H1 (cell line): ENCODE measurements at regions not wholly inside any gene's neighbourhood (a gene's known extent, or its start where the extent isn't known, plus 50 kb on each side); places are given as distances from the start of the nearest gene placed in this dataset.

Experiments used
- CTCF ChIA-PET: fragments of 300-600 bp; sonication (Branson Sonifier 250); formaldehyde crosslinking; loops from one replicate; lab custom pipeline; 2021; ENCODE audit not compliant: partially characterized antibody; lab: Charles Lee
- POLR2A ChIA-PET: fragments of 300-600 bp; sonication (Branson Sonifier 250); formaldehyde crosslinking; loops from one replicate; lab custom pipeline; 2021; ENCODE audit warnings: inconsistent platforms; ENCODE audit not compliant: partially characterized antibody; lab: Charles Lee
- DNase-seq, 2 experiments: peaks; one replicate each; pipeline versions ENCODE4 v3.0.0 to v3.0.0-alpha.2; 2010 to 2022; ENCODE audit warnings: low spot score in 2 of 2, low read depth in 1 of 2, mixed read lengths in 1 of 2
- FAIRE-seq: peaks from 2 replicates; lab custom pipeline; 2011; peaks lifted over from hg19 to GRCh38; lab: Jason Lieb, UNC
- H2AFZ ChIP-seq: 2 replicates; pipeline ENCODE4 v1.8.1; 2012; ENCODE audit warnings: low read length, inconsistent platforms
- H2AK5ac ChIP-seq: 2 replicates; pipeline ENCODE4 v1.6.1; 2013; ENCODE audit warnings: low read depth, low read length
- H2BK120ac ChIP-seq: replicated peaks from 2 replicates; pipeline ENCODE3; 2013; ENCODE audit warnings: low read depth, low read length, inconsistent platforms
- H2BK12ac ChIP-seq: 2 replicates; pipeline ENCODE4 v1.6.1; 2013; ENCODE audit warnings: low read depth, low read length
- H2BK15ac ChIP-seq: 2 replicates; pipeline ENCODE4 v1.6.1; 2013; ENCODE audit warnings: low read length
- H2BK20ac ChIP-seq: 2 replicates; pipeline ENCODE4 v1.6.1; 2013; ENCODE audit warnings: low read length
- H2BK5ac ChIP-seq: 2 replicates; pipeline ENCODE4 v1.6.1; 2013; ENCODE audit warnings: low read depth, low read length
- H3K14ac ChIP-seq: 2 replicates; pipeline ENCODE4 v1.6.1; 2013; ENCODE audit warnings: inconsistent platforms; ENCODE audit not compliant: insufficient read length
- H3K18ac ChIP-seq: 2 replicates; pipeline ENCODE4 v1.6.1; 2013; ENCODE audit warnings: low read length; ENCODE audit errors: extremely low read depth
- H3K23ac ChIP-seq: 2 replicates; pipeline ENCODE4 v1.6.1; 2013; ENCODE audit warnings: inconsistent platforms; ENCODE audit not compliant: insufficient read length
- H3K23me2 ChIP-seq: 2 replicates; pipeline ENCODE4 v1.6.1; 2013; ENCODE audit warnings: low read depth, low read length
- H3K27ac ChIP-seq: 2 replicates; pipeline ENCODE4 v1.6.1; 2011; ENCODE audit warnings: low read depth, low read length, inconsistent platforms
- H3K27me3 ChIP-seq, 4 experiments: replicated peaks in 1 of 4; 1 replicate in 1 of 4; 2 replicates in 3 of 4; pipeline versions ENCODE4 v1.6.1 to v1.8.1; 2011 to 2013; ENCODE audit warnings: low read length in 3 of 4, mild to moderate bottlenecking in 3 of 4, inconsistent platforms in 2 of 4, mixed read lengths in 2 of 4, moderate library complexity in 1 of 4; ENCODE audit not compliant: control insufficient read depth in 3 of 4, insufficient read depth in 3 of 4; ENCODE audit errors: extremely low read depth in 1 of 4
- H3K36me3 ChIP-seq, 4 experiments: 2 replicates each; pipeline versions ENCODE4 v1.6.1 to v1.8.1; 2011 to 2013; ENCODE audit warnings: mild to moderate bottlenecking in 4 of 4, low read length in 3 of 4, moderate library complexity in 2 of 4, control low read depth in 1 of 4, inconsistent platforms in 1 of 4; ENCODE audit not compliant: insufficient read depth in 4 of 4, control insufficient read depth in 2 of 4
- H3K4ac ChIP-seq: replicated peaks from 2 replicates; pipeline ENCODE3; 2013; ENCODE audit warnings: low read length, low read depth, mixed read lengths, inconsistent platforms; ENCODE audit not compliant: insufficient read length
- H3K4me1 ChIP-seq, 4 experiments: replicated peaks in 1 of 4; 1 replicate in 1 of 4; 2 replicates in 3 of 4; pipeline versions ENCODE4 v1.6.1 to v1.8.1; 2011 to 2013; ENCODE audit warnings: low read length in 3 of 4, inconsistent platforms in 2 of 4, mixed read lengths in 1 of 4; ENCODE audit not compliant: insufficient read depth in 4 of 4, control insufficient read depth in 3 of 4
- H3K4me2 ChIP-seq, 2 experiments: 2 replicates each; pipeline versions ENCODE4 v1.6.1 to v1.8.1; 2011 to 2013; ENCODE audit warnings: low read depth in 2 of 2, low read length in 2 of 2, control low read depth in 1 of 2, inconsistent platforms in 1 of 2, mild to moderate bottlenecking in 1 of 2; ENCODE audit not compliant: insufficient read depth in 1 of 2
- H3K4me3 ChIP-seq, 4 experiments: fragments of 200-600, 300-600 bp in 1 of 4; sonication (generic), shearing (Covaris generic), sonication (Bioruptor Twin) in 1 of 4; 2 replicates each; pipeline versions ENCODE4 v1.5.1 to v1.8.1; 2011 to 2016; ENCODE audit warnings: low read length in 4 of 4, low read depth in 3 of 4, control low read depth in 2 of 4, inconsistent platforms in 2 of 4, mild to moderate bottlenecking in 2 of 4, mixed read lengths in 1 of 4, moderate library complexity in 1 of 4; ENCODE audit not compliant: insufficient read depth in 2 of 4; ENCODE audit errors: extremely low read depth in 1 of 4
- H3K56ac ChIP-seq: replicated peaks from 2 replicates; pipeline ENCODE3; 2013; ENCODE audit warnings: low read depth, mild to moderate bottlenecking, mixed read lengths, low read length, inconsistent platforms; ENCODE audit not compliant: insufficient read length
- H3K79me1 ChIP-seq: 2 replicates; pipeline ENCODE4 v1.6.1; 2013; ENCODE audit warnings: low read depth, low read length, control low read depth
- H3K79me2 ChIP-seq, 2 experiments: 2 replicates each; pipeline versions ENCODE4 v1.6.1 to v1.8.1; 2012 to 2013; ENCODE audit warnings: low read length in 2 of 2, mild to moderate bottlenecking in 2 of 2, inconsistent platforms in 1 of 2; ENCODE audit not compliant: insufficient read depth in 2 of 2, control insufficient read depth in 1 of 2
- H3K9ac ChIP-seq, 4 experiments: replicated peaks in 1 of 4; 1 replicate in 1 of 4; 2 replicates in 3 of 4; pipeline versions ENCODE4 v1.6.1 to v1.8.1; 2011 to 2013; ENCODE audit warnings: low read depth in 3 of 4, low read length in 3 of 4, control low read depth in 2 of 4, mild to moderate bottlenecking in 2 of 4, moderate library complexity in 2 of 4, inconsistent platforms in 1 of 4; ENCODE audit errors: extremely low read depth in 1 of 4
- H3K9me3 ChIP-seq, 2 experiments: 2 replicates each; pipeline versions ENCODE4 v1.6.1 to v1.8.1; 2012 to 2013; ENCODE audit warnings: mild to moderate bottlenecking in 2 of 2, moderate library complexity in 2 of 2, control low read depth in 1 of 2, inconsistent platforms in 1 of 2, low read depth in 1 of 2, low read length in 1 of 2, mixed read lengths in 1 of 2; ENCODE audit not compliant: insufficient read depth in 2 of 2
- H4K20me1 ChIP-seq, 2 experiments: replicated peaks in 1 of 2; 2 replicates each; pipeline versions ENCODE3 to v1.8.1; 2011 to 2013; ENCODE audit warnings: inconsistent platforms in 2 of 2, low read length in 2 of 2, mild to moderate bottlenecking in 1 of 2; ENCODE audit not compliant: insufficient read depth in 2 of 2, control insufficient read depth in 1 of 2
- H4K5ac ChIP-seq: 2 replicates; pipeline ENCODE4 v1.6.1; 2013; ENCODE audit warnings: low read length, low read depth, mixed read lengths, inconsistent platforms; ENCODE audit not compliant: insufficient read length
- H4K8ac ChIP-seq: 2 replicates; pipeline ENCODE4 v1.8.0; 2013; ENCODE audit warnings: mild to moderate bottlenecking, moderate library complexity, low read length, inconsistent platforms; ENCODE audit not compliant: insufficient read depth; ENCODE audit errors: extremely low read depth
- H4K91ac ChIP-seq: replicated peaks from 2 replicates; pipeline ENCODE3; 2013; ENCODE audit warnings: low read length, mixed read lengths, inconsistent platforms; ENCODE audit not compliant: insufficient read length
- ASH2L ChIP-seq: fragments of 200-600, 300-600 bp; sonication (generic); IDR thresholded peaks from one replicate; pipeline ENCODE4 v1.7.1; 2017; ENCODE audit warnings: low read length
- CTBP2 ChIP-seq: IDR thresholded peaks from 2 replicates; pipeline ENCODE4 v1.7.0; 2011; ENCODE audit warnings: borderline replicate concordance, mild to moderate bottlenecking, moderate library complexity, mixed read lengths, low read length; ENCODE audit not compliant: insufficient read depth, insufficient read length
- CTCF ChIP-seq, 3 experiments: IDR thresholded peaks; 1 replicate in 2 of 3; 2 replicates in 1 of 3; pipeline versions ENCODE4 v1.5.1 to v1.6.1; 2011; ENCODE audit warnings: low read length in 3 of 3, mild to moderate bottlenecking in 3 of 3, inconsistent platforms in 2 of 3, low read depth in 1 of 3, moderate library complexity in 1 of 3; ENCODE audit not compliant: insufficient read depth in 1 of 3; ENCODE audit errors: control extremely low read depth in 1 of 3
- GTF2F1 ChIP-seq: IDR thresholded peaks from 2 replicates; pipeline ENCODE4 v1.6.1; 2012; ENCODE audit warnings: low read depth, low read length, improper control_type of control experiment, borderline replicate concordance
- POLR2A ChIP-seq, 2 experiments: IDR thresholded peaks; 1 replicate in 1 of 2; 2 replicates in 1 of 2; pipeline ENCODE4 v1.6.1; 2011; ENCODE audit warnings: low read depth in 2 of 2, low read length in 2 of 2, mild to moderate bottlenecking in 2 of 2; ENCODE audit errors: control extremely low read depth in 1 of 2
- RAD21 ChIP-seq, 2 experiments: IDR thresholded peaks in 1 of 2; conservative IDR thresholded peaks in 1 of 2; 2 replicates each; pipeline ENCODE4 v1.6.1; 2011; ENCODE audit warnings: low read depth in 2 of 2, low read length in 2 of 2, improper control_type of control experiment in 1 of 2, inconsistent platforms in 1 of 2, mild to moderate bottlenecking in 1 of 2, moderate library complexity in 1 of 2
- SP2 ChIP-seq: IDR thresholded peaks from 2 replicates; pipeline ENCODE4 v1.6.1; 2012; ENCODE audit warnings: mild to moderate bottlenecking, low read length, inconsistent platforms
- SP4 ChIP-seq: IDR thresholded peaks from 2 replicates; pipeline ENCODE4 v1.6.1; 2012; ENCODE audit warnings: low read length, inconsistent platforms
- WGBS, 2 experiments: shearing (Covaris generic) in 1 of 2; methylation state at CpG; one replicate each; pipeline versions ENCODE4 v1.1.6 to v1.1.7; 2013 to 2015; ENCODE audit warnings: low lambda C conversion rate in 2 of 2, mixed read lengths in 2 of 2, inconsistent platforms in 1 of 2, low coverage in 1 of 2, missing lambda C conversion rate in 1 of 2; ENCODE audit not compliant: insufficient replicate concordance in 2 of 2, insufficient coverage in 1 of 2, insufficient read length in 1 of 2; ENCODE audit errors: extremely low coverage in 1 of 2, missing lambda C conversion rate in 1 of 2; 5-methylcytosine and 5-hydroxymethylcytosine counted together

DNA sequence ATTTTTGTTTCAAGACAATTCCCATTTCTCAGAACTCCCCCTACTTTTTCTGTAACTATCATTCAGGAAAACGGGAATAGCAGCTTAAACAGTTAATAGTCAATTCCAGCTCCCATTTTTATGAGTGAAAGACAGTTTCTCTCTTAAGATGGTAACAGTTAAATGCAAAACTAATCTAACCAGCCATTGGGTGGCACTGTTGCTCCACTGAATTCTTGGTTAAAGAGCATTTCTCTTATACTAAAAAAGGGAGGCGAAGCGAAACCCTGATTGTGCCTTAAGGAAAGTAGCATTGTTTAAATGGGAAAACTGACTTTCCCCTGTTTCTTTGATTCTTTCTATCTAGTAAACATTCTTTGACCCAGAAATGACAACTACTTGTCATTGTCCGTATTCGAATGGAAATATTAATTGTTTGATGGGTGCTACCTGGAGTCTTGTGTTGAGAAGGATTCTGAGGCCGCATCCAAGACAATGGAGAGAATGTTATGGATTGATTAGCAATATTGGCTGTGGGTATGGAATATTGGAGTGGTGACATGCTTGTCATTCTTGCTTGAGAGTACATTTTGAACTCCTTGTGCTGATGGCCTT, 507.8 kb downstream of the MAT2B start:
- H3K27ac ChIP-seq, result no peak overlapping the region
- H2AK5ac ChIP-seq, result no peak overlapping the region
- no peak overlapping the region for H3K4ac ChIP-seq
- no peaks in the 10 kb centered on the region for H3K23me2 ChIP-seq
- no peak overlapping the region for H2BK20ac ChIP-seq
- H3K4me3 ChIP-seq, result no peak overlapping the region
- no peaks in the 10 kb centered on the region for H3K27me3 ChIP-seq
- H3K18ac ChIP-seq, result no peak overlapping the region
- no peak overlapping the region for H2BK5ac ChIP-seq
- no peak overlapping the region for H4K8ac ChIP-seq
- no peaks in the 10 kb centered on the region for H3K36me3 ChIP-seq
- no peak overlapping the region for H2BK15ac ChIP-seq
- no peak overlapping the region for H3K56ac ChIP-seq
- POLR2A ChIA-PET, result no interaction called here
- TF ChIP-seq SP4 (no peak), POLR2A (IDR thresholded peaks at IDR 0.05; ENCODE audit: control extremely low read depth in 1 of 2, low read depth in 2 of 2, low read length in 2 of 2) (no peak), CTCF (IDR thresholded peaks at IDR 0.05; ENCODE audit: control extremely low read depth in 1 of 3, insufficient read depth in 1 of 3, low read depth in 1 of 3, low read length in 3 of 3) (peak in 2 of 3 experiments; percentile 55 to 64; a peak in 2 of 4 replicates), CTBP2 (no peak), GTF2F1 (no peak), SP2 (no peak), RAD21 (IDR thresholded peaks at IDR 0.05 in 1 of 2, conservative IDR thresholded peaks at IDR 0.05 in 1 of 2; ENCODE audit: low read depth in 2 of 2, low read length in 2 of 2) (peak; percentile 92 to 93), ASH2L (no peak)
- TF ChIP-seq, all 59 proteins: peak for 2
- Histone ChIP-seq H3K79me1 (no peaks in the 10 kb centered on the region), H2BK12ac (no peak overlapping the region), H2AFZ (no peak overlapping the region), H4K91ac (no peak overlapping the region), H3K9me3 (no peaks in the 10 kb centered on the region), H3K14ac (no peak overlapping the region), H3K4me2 (no peak overlapping the region), H2BK120ac (no peak overlapping the region), H3K79me2 (no peaks in the 10 kb centered on the region), H3K9ac (no peak overlapping the region), H4K20me1 (no peaks in the 10 kb centered on the region), H3K4me1 (no peaks in the 10 kb centered on the region), H4K5ac (no peak overlapping the region), H3K23ac (no peak overlapping the region)
- peak; percentile 69 for FAIRE-seq
- CTCF ChIA-PET, result interaction anchor here (0.6 to 3.9 kb wide), 19 partner anchors 11 to 491 kb away, joined by 3 to 30 read pairs (median 4); no protein-coding TSS in a partner anchor
- DNase-seq, result peak; percentile 41 to 77
- WGBS, 2 experiments, result 70% methylated on average over 6 of the region's 6 CpGs; no CpG with 5 or more reads in 1 of the 2 experiments
